Type B pancreatic cell (in vitro differentiated cells): ENCODE measurements at regions not wholly inside any gene's neighbourhood (a gene's known extent, or its start where the extent isn't known, plus 50 kb on each side); places are given as distances from the start of the nearest gene placed in this dataset.

Source experiments
- DNase-seq: peaks from one replicate; pipeline ENCODE4 v3.0.0; 2021; ENCODE audit warnings: mixed read lengths; ENCODE audit not compliant: unreplicated experiment; ENCODE audit errors: extremely low spot score
- H3K27ac Mint-ChIP-seq: 2 replicates; pipeline ENCODE4 v1.8.0; 2021; ENCODE audit warnings: mild to moderate bottlenecking, mixed read lengths
- H3K27me3 Mint-ChIP-seq: 2 replicates; pipeline ENCODE4 v1.8.0; 2021; ENCODE audit warnings: mixed read lengths
- H3K36me3 Mint-ChIP-seq: 2 replicates; pipeline ENCODE4 v1.8.0; 2021; ENCODE audit warnings: mixed read lengths
- H3K4me1 Mint-ChIP-seq: one replicate; pipeline ENCODE4 v1.8.0; 2021; ENCODE audit warnings: mixed read lengths; ENCODE audit not compliant: unreplicated experiment
- H3K4me3 Mint-ChIP-seq: 2 replicates; pipeline ENCODE4 v1.8.0; 2021; ENCODE audit warnings: mild to moderate bottlenecking, mixed read lengths
- H3K9me3 Mint-ChIP-seq: 2 replicates; pipeline ENCODE4 v1.8.0; 2021; ENCODE audit warnings: mixed read lengths
- CTCF ChIP-seq: fragments of 200-600 bp; sonication (generic); conservative IDR thresholded peaks from 2 replicates; pipeline ENCODE4 v1.5.0; 2021; ENCODE audit warnings: antibody characterized with exemption, mild to moderate bottlenecking

DNA sequence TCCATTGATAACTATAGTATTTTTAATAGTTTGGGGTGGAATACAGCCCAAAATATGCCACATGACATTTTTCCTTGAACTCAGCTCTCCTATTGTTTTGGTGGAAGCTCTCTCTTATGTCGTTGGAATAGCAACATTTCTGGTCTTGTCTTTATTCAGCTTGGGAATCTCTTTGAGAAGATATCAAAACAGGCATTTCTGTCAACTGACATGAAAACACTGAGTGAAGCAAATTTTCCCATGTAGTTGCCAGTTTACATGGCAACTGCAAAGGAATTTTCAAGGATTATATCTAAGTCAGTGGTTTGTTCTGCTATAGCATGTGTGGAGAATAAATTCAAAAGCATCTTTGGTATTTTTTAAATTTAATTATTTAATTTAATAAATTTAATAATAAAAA is 863.5 kb upstream of the CDH8 start:
- no peak for DNase-seq
- Mint-ChIP-seq H3K27ac (no peak overlapping the region), H3K9me3 (no peaks in the 10 kb centered on the region), H3K4me3 (no peak overlapping the region), H3K27me3 (no peaks in the 10 kb centered on the region), H3K4me1 (peaks cover 3% of the 10 kb centered on the region), H3K36me3 (no peaks in the 10 kb centered on the region)
- TF ChIP-seq CTCF: no peak

- H3K36me3 Mint-ChIP-seq: no peaks in the 10 kb centered on the region
- H3K27ac Mint-ChIP-seq: no peak overlapping the region
- TF ChIP-seq CTCF: no peak
- H3K4me3 Mint-ChIP-seq: no peak overlapping the region
- no peak for DNase-seq
- no peaks in the 10 kb centered on the region for H3K4me1 Mint-ChIP-seq
- H3K27me3 Mint-ChIP-seq: no peaks in the 10 kb centered on the region
- H3K9me3 Mint-ChIP-seq: peaks cover 9% of the 10 kb centered on the region
These were observed 852.9 kb upstream of the CDH8 start for GRCh38 chr16:62889097-62889496.

GRCh38 chr16:62883509-62883908 is 847.3 kb upstream of the CDH8 start:
- H3K36me3 Mint-ChIP-seq: no peaks in the 10 kb centered on the region
- H3K27ac Mint-ChIP-seq: no peak overlapping the region
- TF ChIP-seq CTCF: no peak
- DNase-seq: no peak
- no peaks in the 10 kb centered on the region for H3K27me3 Mint-ChIP-seq
- no peak overlapping the region for H3K4me3 Mint-ChIP-seq
- peaks cover 3% of the 10 kb centered on the region for H3K9me3 Mint-ChIP-seq
- no peaks in the 10 kb centered on the region for H3K4me1 Mint-ChIP-seq

DNA sequence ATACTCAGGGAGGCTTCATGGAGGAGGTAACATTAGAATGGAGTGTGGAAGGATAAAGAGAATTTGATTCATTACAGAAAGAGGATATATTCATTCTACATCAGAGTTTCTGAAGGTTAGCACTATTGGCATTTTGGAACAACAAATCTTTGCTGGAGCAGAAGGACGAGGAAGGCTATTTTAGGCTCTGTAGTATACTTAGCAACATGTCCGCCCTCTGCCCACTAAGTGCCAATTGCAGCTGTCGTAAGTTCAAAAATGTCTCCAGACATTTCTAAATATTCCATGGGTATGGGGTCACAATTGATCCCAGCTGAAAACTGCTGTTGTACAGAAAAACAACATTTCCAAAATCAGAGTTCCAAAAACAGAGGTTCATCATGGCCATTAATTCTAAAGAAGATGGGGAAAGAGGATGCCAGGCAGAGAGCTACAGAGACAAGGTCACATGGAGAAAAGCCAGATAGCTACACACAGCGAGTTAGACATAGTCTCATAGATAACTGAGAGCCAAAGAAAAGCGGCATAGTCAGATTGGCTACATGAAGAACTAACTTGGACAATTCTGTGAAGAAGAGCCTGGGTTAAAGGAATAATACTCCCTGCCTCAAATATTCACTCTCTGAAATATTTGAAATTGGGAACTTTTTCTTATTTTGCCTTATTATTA is 846.4 kb upstream of the CDH8 start:
- Mint-ChIP-seq H3K4me1 (no peaks in the 10 kb centered on the region), H3K27ac (no peak overlapping the region), H3K4me3 (no peak overlapping the region), H3K27me3 (no peaks in the 10 kb centered on the region), H3K9me3 (no peaks in the 10 kb centered on the region), H3K36me3 (no peaks in the 10 kb centered on the region)
- no peak for TF ChIP-seq CTCF
- DNase-seq: no peak

GRCh38 chr16:62876133-62876532 is 839.9 kb upstream of the CDH8 start:
- no peaks in the 10 kb centered on the region for H3K9me3 Mint-ChIP-seq
- H3K4me3 Mint-ChIP-seq: no peak overlapping the region

More at GRCh38 chr16:62876133-62876532, 839.9 kb upstream of the CDH8 start:
- H3K27me3 Mint-ChIP-seq: no peaks in the 10 kb centered on the region
- DNase-seq: no peak
- H3K4me1 Mint-ChIP-seq: no peaks in the 10 kb centered on the region
- TF ChIP-seq CTCF: no peak
- no peak overlapping the region for H3K27ac Mint-ChIP-seq
- H3K36me3 Mint-ChIP-seq: no peaks in the 10 kb centered on the region
